NOMO-1 (cell line): ENCODE measurements at regions not wholly inside any gene's neighbourhood (a gene's known extent, or its start where the extent isn't known, plus 50 kb on each side); places are given as distances from the start of the nearest gene placed in this dataset.

Experiments used
- DNase-seq, 2 experiments: peaks; one replicate each; lab custom pipeline; 2025; ENCODE audit not compliant: unreplicated experiment in 2 of 2; lab: John Stamatoyannopoulos, UW

- no peak for DNase-seq
Measured at GRCh38 chr2:104432401-104432800, 421.5 kb upstream of the POU3F3 start.

DNA sequence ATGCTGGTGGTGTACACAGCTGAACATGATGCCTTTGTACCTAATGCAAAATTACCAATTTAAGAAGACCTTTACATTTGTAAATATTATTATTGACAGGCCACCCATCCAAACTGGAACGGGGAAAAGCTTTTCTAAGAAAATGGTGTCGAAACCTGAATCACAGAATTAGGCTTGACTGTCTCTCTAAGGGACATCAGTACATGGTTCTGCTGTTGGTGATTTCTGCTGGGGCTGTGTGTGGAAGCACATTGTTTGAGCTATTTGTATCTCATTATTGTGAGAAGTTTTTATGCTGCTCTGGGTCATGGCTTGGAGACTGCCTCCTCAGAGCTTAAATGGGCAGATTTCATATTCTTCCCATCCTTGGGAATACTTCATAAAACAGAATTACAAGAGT lies 420.9 kb upstream of the POU3F3 start:
- no peak for DNase-seq

- DNase-seq: no peak
Measured at GRCh38 chr2:104433657-104434056, 420.3 kb upstream of the POU3F3 start.

- no peak for DNase-seq
Measured at GRCh38 chr2:104434318-104434792, 419.6 kb upstream of the POU3F3 start.

GRCh38 chr2:104434966-104435365 lies 418.9 kb upstream of the POU3F3 start:
- no peak for DNase-seq

DNA sequence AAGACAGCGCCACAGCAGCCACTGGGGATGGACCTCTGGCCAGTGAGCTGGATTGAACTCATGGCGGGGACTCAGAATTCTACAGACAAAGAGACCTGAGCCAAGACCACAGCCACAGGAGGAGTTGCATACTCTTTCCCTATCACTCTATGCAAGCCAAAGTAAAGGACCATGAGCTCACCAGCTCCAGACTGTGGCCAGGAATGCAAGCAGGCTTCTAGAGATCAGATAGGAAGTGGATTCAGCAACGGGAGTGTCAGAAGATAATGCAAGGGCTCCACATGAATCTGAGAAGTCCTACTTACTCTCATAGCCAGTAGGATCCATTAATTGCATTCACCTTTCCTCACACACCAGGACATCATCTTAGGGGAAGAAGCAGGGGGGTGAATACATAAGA lies 415.4 kb upstream of the POU3F3 start:
- no peak for DNase-seq

DNA sequence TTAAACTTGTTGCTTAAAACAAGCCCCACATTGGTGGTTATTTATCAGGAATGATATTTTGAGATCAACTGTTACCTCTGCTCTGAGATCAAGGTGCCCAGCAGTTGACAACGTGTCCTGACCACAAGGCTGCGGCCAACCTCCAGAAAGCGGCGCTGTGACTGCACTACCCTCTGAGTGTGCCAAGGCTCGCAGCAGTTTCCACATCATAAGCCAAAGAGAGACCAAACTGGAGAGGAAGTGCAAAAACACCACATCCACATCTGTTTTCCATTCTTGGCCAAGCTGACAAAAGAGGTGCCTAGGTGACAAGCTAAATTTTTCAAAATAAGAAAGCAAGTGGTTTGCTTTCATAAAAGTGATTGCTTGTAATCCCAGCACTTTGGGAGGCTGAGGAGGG lies 410.8 kb upstream of the POU3F3 start:
- no peak for DNase-seq

- DNase-seq: no peak
Measured at GRCh38 chr2:104444392-104444791, 409.5 kb upstream of the POU3F3 start.

- no peak for DNase-seq
Measured at GRCh38 chr2:104444889-104445288, 409.0 kb upstream of the POU3F3 start.

GRCh38 chr2:104447831-104448434 lies 406.0 kb upstream of the POU3F3 start:
- no peak for DNase-seq

DNA sequence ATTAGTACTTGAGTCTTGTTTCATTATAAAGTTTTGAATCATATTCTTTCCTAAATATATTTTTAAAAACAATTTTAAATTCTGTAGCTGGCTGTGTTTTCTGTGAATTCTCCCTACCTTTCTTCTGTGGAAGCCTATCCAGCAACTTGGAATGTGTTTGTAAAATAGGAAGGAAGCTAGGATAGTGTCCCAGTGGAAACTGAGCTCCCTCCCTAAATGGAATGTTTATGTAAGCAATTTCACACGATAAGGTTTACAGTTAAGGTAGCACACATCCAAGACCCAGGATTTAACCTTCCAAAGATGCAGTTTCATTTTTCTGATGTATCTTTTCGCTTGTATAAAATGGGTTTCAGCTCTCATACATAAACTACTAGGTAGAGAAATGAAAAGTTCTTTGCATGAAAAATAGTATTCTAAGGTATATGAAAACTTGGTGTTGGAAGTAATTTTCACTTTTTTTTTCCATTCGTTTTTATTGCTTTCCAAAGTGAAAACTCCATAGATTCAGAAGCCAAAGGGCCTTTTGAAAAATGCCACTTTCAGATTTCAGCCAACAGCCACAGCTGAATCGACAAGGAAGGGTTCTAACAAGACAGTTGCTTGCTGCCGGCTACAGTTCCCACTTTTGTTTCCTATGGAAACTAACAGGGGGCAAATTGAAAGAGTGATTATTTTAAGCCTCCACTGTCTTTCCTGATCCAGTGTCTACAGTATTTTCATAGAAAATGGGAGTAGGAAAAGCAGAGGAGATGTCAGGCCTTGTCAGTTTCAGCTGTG lies 405.1 kb upstream of the POU3F3 start:
- DNase-seq: no peak

DNA sequence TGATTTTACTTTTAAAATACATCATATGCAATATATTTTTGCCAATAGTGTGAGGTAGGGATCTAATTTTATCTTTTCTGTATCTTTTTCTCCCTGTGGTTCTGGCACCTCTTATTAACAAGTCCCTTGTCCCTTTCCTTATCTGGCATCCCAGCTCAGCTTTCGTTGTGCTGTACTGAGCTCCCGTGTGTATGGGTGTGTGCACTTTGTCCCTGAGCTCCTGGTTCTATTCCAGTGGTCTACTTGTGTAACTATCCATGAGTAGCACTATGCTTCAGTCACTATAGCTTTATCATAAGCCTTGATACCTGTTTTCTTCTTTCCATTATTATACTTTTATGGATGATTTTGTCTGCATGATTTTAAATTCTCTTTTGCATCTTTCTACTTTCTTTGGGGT lies 401.4 kb upstream of the POU3F3 start:
- no peak for DNase-seq

DNA sequence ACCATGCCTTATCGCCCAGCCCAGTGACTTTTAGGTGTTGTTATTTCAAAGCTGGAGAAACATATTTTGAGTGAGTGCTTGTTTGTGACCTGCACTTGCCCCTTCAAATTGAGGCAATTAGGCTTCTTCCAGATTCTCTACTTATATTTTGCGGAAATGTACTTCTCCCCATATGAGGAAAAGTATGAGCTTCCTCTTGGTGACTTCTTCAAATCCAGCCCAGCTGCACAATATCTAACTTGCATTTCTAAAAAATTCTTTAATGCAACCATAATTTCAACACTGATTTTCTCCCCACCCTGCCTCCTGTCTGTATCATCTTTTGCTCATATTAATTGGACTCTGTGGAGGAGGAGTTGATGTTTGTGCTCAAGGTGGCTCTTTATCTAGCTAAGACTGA lies 391.2 kb upstream of the POU3F3 start:
- DNase-seq: no peak

- peak; percentile 9 to 66 for DNase-seq
Measured at GRCh38 chr2:104465981-104466380, 387.9 kb upstream of the POU3F3 start.

- DNase-seq: no peak
Measured at GRCh38 chr2:104468846-104469245, 385.1 kb upstream of the POU3F3 start.

DNA sequence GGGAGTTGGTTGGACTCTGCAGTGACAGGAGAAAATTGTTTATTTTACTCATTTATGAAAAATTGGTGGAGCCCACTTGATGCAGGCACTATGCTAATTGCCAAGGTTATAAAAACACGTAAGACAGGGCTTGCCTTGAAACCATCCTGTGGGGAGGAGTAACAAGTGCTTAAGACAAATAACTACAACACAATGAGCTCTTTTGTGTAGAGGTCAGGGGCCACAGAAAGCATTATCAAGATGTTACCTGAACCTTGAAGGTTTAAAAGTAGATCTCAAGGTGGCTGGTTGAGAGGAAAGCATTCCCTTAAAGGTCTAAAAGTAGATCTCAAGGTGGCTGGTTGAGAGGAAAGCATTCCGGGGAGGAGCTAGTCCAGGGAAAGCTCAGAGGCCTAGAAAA lies 381.8 kb upstream of the POU3F3 start:
- no peak for DNase-seq

DNA sequence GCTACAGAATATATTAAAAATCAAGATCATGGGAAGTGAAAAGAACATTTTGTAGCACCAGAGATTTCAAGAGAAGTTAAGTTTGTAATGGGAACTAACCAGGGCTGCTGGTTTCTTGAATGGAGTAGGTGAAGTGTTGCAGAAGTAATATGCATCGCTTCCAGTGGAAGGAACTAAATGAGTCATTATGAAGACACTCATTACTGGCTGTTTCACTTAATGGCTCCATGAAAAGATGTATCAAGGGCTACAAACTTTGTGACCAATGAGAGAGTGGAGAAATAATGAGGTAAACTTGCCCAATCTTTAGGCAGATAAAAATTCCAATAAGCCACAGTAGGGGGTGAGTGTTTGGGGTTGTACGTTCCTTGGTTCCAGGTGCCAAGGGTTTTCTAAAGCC lies 380.4 kb upstream of the POU3F3 start:
- peak; percentile 52 to 83 for DNase-seq

DNA sequence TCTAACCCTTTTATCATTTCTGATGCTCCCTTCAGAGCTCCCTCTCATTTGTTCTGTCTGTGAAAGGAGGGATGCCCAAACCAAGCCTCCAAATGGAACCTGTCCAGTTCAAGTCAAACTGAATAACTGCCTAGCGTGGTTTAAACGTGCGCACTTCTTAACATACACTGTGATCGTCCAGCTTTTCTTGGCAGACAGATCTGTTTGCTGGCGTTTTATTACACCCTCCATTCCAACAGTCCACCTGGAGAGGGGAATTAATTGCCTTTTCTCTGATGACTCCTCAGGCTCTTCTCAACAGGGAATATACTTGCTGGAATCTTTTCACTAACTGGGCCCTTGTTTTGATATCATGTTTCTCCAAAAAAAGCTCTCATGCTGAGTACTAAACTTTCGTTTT lies 379.2 kb upstream of the POU3F3 start:
- no peak for DNase-seq

- no peak for DNase-seq
Measured at GRCh38 chr2:104476075-104476474, 377.8 kb upstream of the POU3F3 start.

DNA sequence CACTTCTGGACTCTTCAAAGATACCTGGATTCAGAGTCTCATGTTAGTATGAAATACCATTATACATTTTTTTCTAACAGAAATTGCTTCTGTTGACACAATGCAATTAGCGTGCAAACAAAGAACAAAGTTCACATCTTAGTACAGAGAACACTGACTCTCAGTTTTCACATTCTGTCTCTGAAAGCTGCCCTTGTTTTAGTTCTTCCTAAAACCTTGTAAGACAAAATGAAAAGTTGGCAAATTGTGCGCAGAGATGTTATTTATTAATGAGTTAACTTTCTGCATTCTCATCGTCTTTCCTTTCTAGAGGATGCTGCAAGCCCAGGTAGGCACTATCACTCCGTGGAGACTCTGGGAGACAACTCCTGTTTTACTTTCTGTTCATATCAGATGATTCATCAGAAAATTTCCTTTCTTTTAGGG lies 377.3 kb upstream of the POU3F3 start:
- no peak for DNase-seq

GRCh38 chr2:104481341-104481740 lies 372.6 kb upstream of the POU3F3 start:
- DNase-seq: no peak

DNA sequence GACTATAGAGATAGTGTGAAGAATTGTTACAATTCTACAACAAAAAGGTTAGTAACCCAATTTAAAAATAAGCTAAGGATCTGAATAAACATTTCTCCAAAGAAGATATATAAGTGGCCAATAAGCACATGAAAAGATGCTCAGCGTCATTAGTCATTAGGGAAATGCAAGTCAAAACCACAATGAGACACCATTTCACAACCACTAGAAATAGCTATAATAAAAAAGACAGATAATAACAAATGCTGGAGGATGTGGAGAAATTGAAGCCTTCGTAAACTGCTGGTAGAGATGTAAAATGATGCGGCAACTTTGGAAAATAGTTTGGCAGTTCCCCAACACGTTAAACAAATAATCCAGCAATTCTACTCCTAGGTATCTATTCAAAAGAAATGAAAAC lies 366.5 kb upstream of the POU3F3 start:
- peak; percentile 47 to 89 for DNase-seq
